A673 (cell line): ENCODE measurements at regions not wholly inside any gene's neighbourhood (a gene's known extent, or its start where the extent isn't known, plus 50 kb on each side); places are given as distances from the start of the nearest gene placed in this dataset.

Experiments used
- BruUV-seq: library from RNA; stranded (reverse); fragments of 400-500 nt; replicated peaks from 2 replicates; lab custom pipeline; 2021; lab: Mats Ljungman, UMichigan
- CTCF ChIA-PET: fragments of 300-600 bp; sonication (Branson Sonifier 250); formaldehyde crosslinking; loops from one replicate; lab custom pipeline; 2022; ENCODE audit warnings: antibody characterized with exemption; lab: Charles Lee
- POLR2A ChIA-PET: fragments of 300-600 bp; sonication (Branson Sonifier 250); formaldehyde crosslinking; loops from one replicate; lab custom pipeline; 2022; ENCODE audit warnings: antibody characterized with exemption; ENCODE audit not compliant: low non-redundant PET; lab: Charles Lee
- DNase-seq: peaks from one replicate; pipeline ENCODE4 v3.0.0-alpha.2; 2015; ENCODE audit warnings: low spot score
- H3K27ac ChIP-seq: fragments of 200-600 bp; sonication (generic); 2 replicates; pipeline ENCODE4 v1.5.1; 2016; ENCODE audit warnings: mixed run types, low read depth, mild to moderate bottlenecking, mixed read lengths, antibody characterized with exemption, low read length; ENCODE audit not compliant: poor library complexity, severe bottlenecking
- H3K27me3 ChIP-seq: fragments of 200-600 bp; sonication (generic); replicated peaks from 2 replicates; pipeline ENCODE4 v1.6.1; 2017; ENCODE audit warnings: mixed run types, low read depth, mild to moderate bottlenecking, mixed read lengths, antibody characterized with exemption, low read length; ENCODE audit not compliant: insufficient read depth, poor library complexity
- H3K36me3 ChIP-seq: fragments of 200-600 bp; sonication (generic); 2 replicates; pipeline ENCODE4 v1.6.1; 2016; ENCODE audit warnings: mixed run types, mild to moderate bottlenecking, mixed read lengths, antibody characterized with exemption, low read length; ENCODE audit not compliant: insufficient read depth, poor library complexity, severe bottlenecking
- H3K4me1 ChIP-seq: fragments of 200-600 bp; sonication (generic); 2 replicates; pipeline ENCODE4 v1.6.1; 2017; ENCODE audit warnings: mixed run types, mild to moderate bottlenecking, mixed read lengths, antibody characterized with exemption, low read length; ENCODE audit not compliant: insufficient read depth, poor library complexity, severe bottlenecking
- H3K4me3 ChIP-seq: fragments of 200-600 bp; sonication (generic); 2 replicates; pipeline ENCODE4 v1.5.1; 2016; ENCODE audit warnings: low read depth, mixed run types, mild to moderate bottlenecking, mixed read lengths, low read length; ENCODE audit not compliant: poor library complexity, severe bottlenecking
- H3K9me3 ChIP-seq: fragments of 200-600 bp; sonication (generic); 2 replicates; pipeline ENCODE4 v1.6.1; 2016; ENCODE audit warnings: mixed run types, low read depth, mild to moderate bottlenecking, mixed read lengths, antibody characterized with exemption, low read length; ENCODE audit not compliant: poor library complexity, severe bottlenecking
- EZH2 ChIP-seq: fragments of 200-600 bp; sonication (generic); IDR thresholded peaks from 2 replicates; pipeline ENCODE4 v1.6.1; 2017; ENCODE audit warnings: borderline replicate concordance, low read depth, mild to moderate bottlenecking, mixed read lengths, antibody characterized with exemption, low read length; ENCODE audit not compliant: poor library complexity, severe bottlenecking
- intact Hi-C: fragments of 100-400 bp; cut with micrococcal nuclease; formaldehyde crosslinking; loops from one replicate; pipeline ENCODE4 v1.10.0; 2022; ENCODE audit not compliant: unreplicated experiment
- TF ChIP-seq, protein P1 (sequence below): fragments of 300-800, 200-600 bp; sonication (generic); conservative IDR thresholded peaks from 2 replicates; pipeline ENCODE4 v1.5.1; 2017; ENCODE audit warnings: low read depth, mild to moderate bottlenecking, antibody characterized with exemption, low read length, moderate library complexity, mixed read lengths

DNA sequence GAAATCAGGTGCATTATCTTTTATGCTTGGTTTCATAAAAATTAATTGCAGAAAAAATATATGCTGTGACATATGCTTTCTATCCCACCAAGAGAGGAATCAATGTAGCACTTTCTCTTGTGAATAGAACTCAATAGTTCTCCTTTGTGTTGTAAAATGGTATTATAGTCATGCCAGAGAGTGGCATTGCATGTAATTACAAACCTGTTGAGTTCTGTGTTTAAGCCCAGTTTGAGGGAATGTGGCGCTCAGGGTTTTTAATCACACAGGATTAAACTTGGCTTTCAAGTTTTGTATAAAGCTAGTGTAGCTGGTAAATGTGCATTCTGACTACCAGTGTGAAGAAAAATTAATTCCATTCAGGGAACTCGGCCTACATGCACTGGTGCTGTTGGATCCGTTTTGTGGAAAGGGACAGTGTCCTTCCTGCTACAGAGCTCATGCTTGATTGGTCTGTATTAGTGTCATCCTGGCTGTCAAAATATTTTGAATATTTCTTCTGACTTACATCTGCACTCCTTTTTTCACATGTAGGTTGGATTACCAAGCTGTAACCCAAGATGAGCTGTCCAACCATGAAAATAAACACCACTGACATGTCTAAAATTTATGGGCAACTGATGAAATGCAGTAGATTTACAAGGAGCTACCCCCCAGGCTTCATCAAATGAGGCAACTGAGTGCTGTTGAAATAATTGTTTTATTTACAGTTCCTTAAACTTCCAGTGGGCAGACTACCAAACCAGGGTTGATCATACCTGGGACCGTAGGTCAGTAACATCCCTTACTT, 80.3 kb downstream of the SLC4A3 start:
- CTCF ChIA-PET: no interaction called here
- BruUV-seq: no TSS peak
- intact Hi-C loops: no loop called here

GRCh38 chr2:219709331-219709761, 81.9 kb downstream of the SLC4A3 start:
- intact Hi-C loops: no loop called here
- ChIA-PET CTCF (no interaction called here), POLR2A (no interaction called here)
- Histone ChIP-seq H3K9me3 (no peaks in the 10 kb centered on the region), H3K4me3 (no peak overlapping the region), H3K36me3 (no peaks in the 10 kb centered on the region), H3K27ac (no peak overlapping the region), H3K27me3 (no peaks in the 10 kb centered on the region), H3K4me1 (no peaks in the 10 kb centered on the region)
- TF ChIP-seq EZH2: no peak
- TF ChIP-seq, protein P1, sequence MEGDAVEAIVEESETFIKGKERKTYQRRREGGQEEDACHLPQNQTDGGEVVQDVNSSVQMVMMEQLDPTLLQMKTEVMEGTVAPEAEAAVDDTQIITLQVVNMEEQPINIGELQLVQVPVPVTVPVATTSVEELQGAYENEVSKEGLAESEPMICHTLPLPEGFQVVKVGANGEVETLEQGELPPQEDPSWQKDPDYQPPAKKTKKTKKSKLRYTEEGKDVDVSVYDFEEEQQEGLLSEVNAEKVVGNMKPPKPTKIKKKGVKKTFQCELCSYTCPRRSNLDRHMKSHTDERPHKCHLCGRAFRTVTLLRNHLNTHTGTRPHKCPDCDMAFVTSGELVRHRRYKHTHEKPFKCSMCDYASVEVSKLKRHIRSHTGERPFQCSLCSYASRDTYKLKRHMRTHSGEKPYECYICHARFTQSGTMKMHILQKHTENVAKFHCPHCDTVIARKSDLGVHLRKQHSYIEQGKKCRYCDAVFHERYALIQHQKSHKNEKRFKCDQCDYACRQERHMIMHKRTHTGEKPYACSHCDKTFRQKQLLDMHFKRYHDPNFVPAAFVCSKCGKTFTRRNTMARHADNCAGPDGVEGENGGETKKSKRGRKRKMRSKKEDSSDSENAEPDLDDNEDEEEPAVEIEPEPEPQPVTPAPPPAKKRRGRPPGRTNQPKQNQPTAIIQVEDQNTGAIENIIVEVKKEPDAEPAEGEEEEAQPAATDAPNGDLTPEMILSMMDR: no peak
- BruUV-seq: no TSS peak
- no peak for DNase-seq

More for the DNA sequence above, 80.3 kb downstream of the SLC4A3 start:
- H3K27me3 ChIP-seq: no peaks in the 10 kb centered on the region
- no peak overlapping the region for H3K4me3 ChIP-seq
- no peak overlapping the region for H3K27ac ChIP-seq
- TF ChIP-seq EZH2: no peak
- TF ChIP-seq, protein P1: no peak
- H3K4me1 ChIP-seq: no peaks in the 10 kb centered on the region
- no peaks in the 10 kb centered on the region for H3K9me3 ChIP-seq
- no peak for DNase-seq
- POLR2A ChIA-PET: no interaction called here
- no peaks in the 10 kb centered on the region for H3K36me3 ChIP-seq

DNA sequence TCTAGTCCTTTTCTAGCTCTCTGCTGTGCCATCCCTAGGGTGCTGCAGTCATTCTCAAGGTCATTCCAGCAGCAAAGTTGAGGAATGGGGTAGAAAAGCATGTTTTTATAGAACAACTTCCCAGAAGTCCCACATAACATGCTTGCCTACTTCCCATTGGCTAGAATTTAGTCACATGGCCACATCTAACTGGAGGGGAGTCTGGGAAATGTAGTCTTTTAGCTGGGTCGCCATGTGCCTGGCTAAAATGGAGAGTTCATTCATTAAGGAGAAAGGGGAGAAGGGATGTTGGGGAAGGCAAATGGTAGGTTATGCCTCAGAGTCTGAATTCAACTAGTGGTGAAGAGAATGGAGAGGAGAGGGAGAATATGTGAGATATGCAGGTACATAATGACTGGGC, 85.7 kb downstream of the SLC4A3 start:
- Histone ChIP-seq H3K36me3 (no peaks in the 10 kb centered on the region), H3K27me3 (peaks cover 8% of the 10 kb centered on the region), H3K27ac (no peak overlapping the region), H3K4me3 (no peak overlapping the region), H3K9me3 (no peaks in the 10 kb centered on the region), H3K4me1 (no peaks in the 10 kb centered on the region)
- intact Hi-C loops: no loop called here
- ChIA-PET POLR2A (no interaction called here), CTCF (no interaction called here)
- DNase-seq: peak; percentile 74
- no peak for TF ChIP-seq EZH2
- TF ChIP-seq, protein P1: no peak
- no TSS peak for BruUV-seq
